ENCODE measurements at regions not wholly inside any gene's neighbourhood (a gene's known extent, or its start where the extent isn't known, plus 50 kb on each side); places are given as distances from the start of the nearest gene placed in this dataset.

DNA sequence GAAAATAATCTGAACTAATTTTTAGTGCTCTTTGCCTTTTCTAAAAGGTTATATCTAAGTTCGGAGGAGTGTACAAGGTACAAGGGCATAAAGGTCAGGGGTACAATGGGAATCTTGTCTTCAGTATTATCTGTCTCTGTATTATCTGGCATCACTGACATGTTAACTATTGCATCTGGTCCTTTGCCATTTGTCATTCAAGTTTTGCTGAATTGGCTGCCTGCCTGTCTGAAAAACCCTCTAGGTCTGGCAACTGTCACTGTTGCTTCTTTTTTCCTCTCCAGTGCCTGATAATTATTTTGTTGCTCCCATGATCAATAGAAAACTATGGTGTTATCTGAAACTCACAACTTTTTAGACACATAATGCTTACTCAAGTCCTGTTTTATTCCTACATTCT lies 112.5 kb upstream of the STK26 start:
- no peaks in the 10 kb centered on the region for H3K36me3 Mint-ChIP-seq (ENCODE audit: insufficient read depth in 2 of 2)
- DNase-seq (no peak), ATAC-seq (replicated peaks in 1 of 2) (no peak)
- H3K4me1 Mint-ChIP-seq (ENCODE audit: low read depth): no peaks in the 10 kb centered on the region
- no peak overlapping the region for H3K4me3 Mint-ChIP-seq
- no peaks in the 10 kb centered on the region for H3K9me3 Mint-ChIP-seq
- no peak overlapping the region for H3K27ac Mint-ChIP-seq
- H3K27me3 Mint-ChIP-seq (ENCODE audit: low read depth): peaks cover 36% of the 10 kb centered on the region

DNA sequence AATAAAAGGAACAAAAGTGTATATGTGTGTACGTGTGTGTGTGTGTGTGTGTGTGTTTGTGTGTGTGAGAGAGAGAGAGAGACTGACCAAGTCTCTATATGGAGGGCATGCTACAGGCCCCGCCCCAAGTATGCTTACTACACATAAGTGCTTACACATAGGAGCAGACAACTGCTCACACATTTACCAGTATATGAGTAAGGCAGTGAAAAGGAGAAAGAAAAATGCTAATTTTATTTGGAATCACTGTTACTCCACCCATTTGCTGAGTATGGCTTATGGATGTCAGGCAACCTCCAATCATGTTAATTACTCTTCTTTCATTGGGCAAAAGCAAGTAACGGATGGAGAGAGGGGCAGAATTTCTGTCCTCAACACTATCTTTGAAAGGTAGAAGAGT lies 107.6 kb upstream of the STK26 start:
- DNase-seq: no peak
- H3K36me3 Mint-ChIP-seq (ENCODE audit: insufficient read depth in 2 of 2): peaks cover 0 to 2% of the 10 kb centered on the region in 2 donors

DNA sequence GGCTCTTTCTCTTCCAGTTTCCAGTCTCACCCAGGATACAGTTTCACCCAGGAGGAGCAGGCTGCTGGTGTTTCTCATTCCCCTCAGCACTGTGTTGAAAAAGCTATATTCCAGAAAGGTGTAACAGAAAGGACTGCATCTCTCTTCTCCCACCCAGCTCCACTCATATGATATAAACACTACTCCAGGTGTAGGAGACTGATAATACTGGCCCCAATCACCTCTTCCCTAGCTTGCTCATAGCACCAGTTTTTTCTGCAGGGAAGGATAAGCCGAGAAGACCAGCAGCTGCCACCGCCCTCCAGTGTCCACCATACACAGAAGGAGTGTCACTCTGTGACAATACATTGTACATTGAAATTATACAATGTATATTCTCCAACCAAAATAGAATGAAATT lies 105.5 kb upstream of the STK26 start:
- no peak overlapping the region for H3K27ac Mint-ChIP-seq
- no peaks in the 10 kb centered on the region for H3K9me3 Mint-ChIP-seq
- H3K4me3 Mint-ChIP-seq: no peak overlapping the region
- ATAC-seq (replicated peaks in 1 of 2) (no peak), DNase-seq (no peak)
- H3K4me1 Mint-ChIP-seq (ENCODE audit: low read depth): no peaks in the 10 kb centered on the region
- H3K27me3 Mint-ChIP-seq (ENCODE audit: low read depth): peaks cover 57% of the 10 kb centered on the region
- peaks cover 0 to 2% of the 10 kb centered on the region in 2 donors for H3K36me3 Mint-ChIP-seq (ENCODE audit: insufficient read depth in 2 of 2)

More for the DNA sequence above, 107.6 kb upstream of the STK26 start:
- no peak overlapping the region for H3K4me3 Mint-ChIP-seq
- H3K4me1 Mint-ChIP-seq (ENCODE audit: low read depth): no peaks in the 10 kb centered on the region
- no peak overlapping the region for H3K27ac Mint-ChIP-seq
- peaks cover 54% of the 10 kb centered on the region for H3K27me3 Mint-ChIP-seq (ENCODE audit: low read depth)
- no peaks in the 10 kb centered on the region for H3K9me3 Mint-ChIP-seq
- no peak for ATAC-seq (replicated peaks in 1 of 2)

DNA sequence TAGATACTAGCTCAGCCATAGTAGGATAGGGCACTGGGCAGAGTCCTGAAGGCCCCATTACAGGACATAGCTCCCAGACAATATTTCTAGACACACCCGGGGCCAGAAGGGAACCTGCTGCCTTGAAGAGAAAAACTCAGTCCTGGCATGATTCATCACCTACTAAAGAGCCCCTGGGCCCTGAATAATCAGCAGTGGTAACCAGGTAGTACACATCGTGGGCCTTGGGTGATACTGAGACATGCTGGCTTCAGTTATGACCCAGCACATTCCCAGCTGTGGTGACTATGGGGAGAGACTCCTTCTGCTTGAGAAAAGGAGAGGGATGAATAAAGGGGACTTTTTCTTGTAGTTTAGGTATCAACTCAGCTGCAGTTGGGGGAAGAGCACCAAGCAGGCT lies 104.3 kb upstream of the STK26 start:
- Mint-ChIP-seq H3K4me1 (ENCODE audit: low read depth) (no peaks in the 10 kb centered on the region), H3K36me3 (ENCODE audit: insufficient read depth in 2 of 2) (peaks cover 0 to 2% of the 10 kb centered on the region in 2 donors), H3K9me3 (no peaks in the 10 kb centered on the region), H3K27ac (no peak overlapping the region), H3K27me3 (ENCODE audit: low read depth) (peaks cover 59% of the 10 kb centered on the region), H3K4me3 (no peak overlapping the region)
- peak in 1 of 2 donors; percentile 65 for ATAC-seq (replicated peaks in 1 of 2)
- no peak for DNase-seq

DNA sequence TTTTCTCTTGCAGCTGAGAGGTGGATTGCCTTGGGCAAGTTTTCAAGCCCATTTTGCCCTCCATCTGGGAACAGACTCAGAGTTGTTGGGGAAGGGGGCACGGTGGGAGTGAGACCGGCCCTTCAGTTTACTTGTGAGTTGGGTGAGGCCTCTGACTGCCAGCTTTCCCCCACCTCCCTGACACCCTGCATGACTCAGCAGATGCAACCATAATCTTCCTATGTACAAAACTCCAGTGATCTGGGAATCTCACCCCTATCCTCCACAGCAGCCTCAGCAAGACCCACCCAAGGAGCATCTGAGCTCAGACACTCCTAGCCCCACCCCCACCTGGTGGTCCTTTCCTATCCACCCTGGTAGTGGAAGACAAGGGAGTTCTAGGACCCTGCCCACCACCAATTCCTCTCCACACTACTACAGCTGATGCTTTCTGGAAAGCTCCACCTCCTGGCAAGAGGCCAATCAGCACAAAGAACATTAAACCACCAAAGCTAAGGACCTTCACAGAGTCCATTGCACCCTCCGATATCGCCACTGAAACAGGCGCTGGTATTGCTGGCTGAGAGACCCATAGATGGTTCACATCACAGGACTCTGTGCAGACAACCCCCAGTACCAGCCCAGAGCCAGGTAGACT lies 99.4 kb upstream of the STK26 start:
- Mint-ChIP-seq H3K4me3 (no peak overlapping the region), H3K36me3 (ENCODE audit: insufficient read depth in 2 of 2) (peaks cover 2 to 3% of the 10 kb centered on the region in 2 donors), H3K27me3 (ENCODE audit: low read depth) (peaks cover 61% of the 10 kb centered on the region), H3K9me3 (no peaks in the 10 kb centered on the region), H3K27ac (no peak overlapping the region), H3K4me1 (ENCODE audit: low read depth) (no peaks in the 10 kb centered on the region)
- DNase-seq (no peak), ATAC-seq (replicated peaks in 1 of 2) (no peak)

DNA sequence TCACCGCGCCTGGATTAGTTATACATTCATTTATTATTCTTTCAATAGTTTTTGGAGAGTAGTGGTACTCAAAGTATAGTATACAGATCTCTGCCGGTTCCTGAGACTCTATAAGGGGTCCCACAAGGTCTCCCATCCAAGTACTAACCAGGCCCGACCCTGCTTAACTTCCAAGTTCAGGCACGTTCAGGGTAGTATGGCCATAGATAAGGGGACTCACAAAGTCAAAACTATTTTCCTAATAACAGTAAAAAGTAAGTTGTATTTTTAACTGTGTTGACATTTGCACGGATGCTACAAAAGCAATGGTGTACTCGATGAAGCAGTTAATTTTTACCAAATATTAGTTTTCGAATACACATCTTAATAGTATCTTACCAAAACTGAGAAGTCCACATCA lies 84.4 kb upstream of the STK26 start:
- H3K4me1 Mint-ChIP-seq (ENCODE audit: low read depth): no peaks in the 10 kb centered on the region
- ATAC-seq (replicated peaks in 1 of 2) (no peak), DNase-seq (no peak)
- H3K4me3 Mint-ChIP-seq: no peak overlapping the region
- peaks cover 51% of the 10 kb centered on the region for H3K27me3 Mint-ChIP-seq (ENCODE audit: low read depth)
- H3K27ac Mint-ChIP-seq: no peak overlapping the region
- H3K9me3 Mint-ChIP-seq: no peaks in the 10 kb centered on the region
- no peaks in the 10 kb centered on the region for H3K36me3 Mint-ChIP-seq (ENCODE audit: insufficient read depth in 2 of 2)

DNA sequence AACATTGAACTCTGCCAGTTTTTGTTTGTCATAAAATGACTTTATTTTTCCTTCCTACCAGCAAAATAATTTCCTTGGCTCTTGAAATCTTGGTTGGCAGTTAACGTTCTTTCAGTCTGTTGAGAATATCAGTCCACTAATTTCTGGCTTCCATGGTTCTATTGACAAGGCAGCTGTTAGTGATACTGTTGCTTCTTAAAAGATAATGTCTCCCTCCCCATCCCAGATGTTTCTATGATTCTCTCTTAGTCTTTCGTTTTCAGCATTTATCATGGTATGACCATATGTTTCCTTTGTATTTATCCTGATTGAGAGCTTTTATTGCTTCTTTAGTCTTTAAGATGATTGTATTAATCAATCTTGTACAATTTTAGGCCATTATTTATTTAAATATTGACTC lies 81.1 kb upstream of the STK26 start:
- DNase-seq (no peak), ATAC-seq (replicated peaks in 1 of 2) (no peak)
- Mint-ChIP-seq H3K4me3 (no peak overlapping the region), H3K4me1 (ENCODE audit: low read depth) (peaks cover 16% of the 10 kb centered on the region), H3K27me3 (ENCODE audit: low read depth) (peaks cover 48% of the 10 kb centered on the region), H3K27ac (no peak overlapping the region), H3K36me3 (ENCODE audit: insufficient read depth in 2 of 2) (no peaks in the 10 kb centered on the region), H3K9me3 (no peaks in the 10 kb centered on the region)

DNA sequence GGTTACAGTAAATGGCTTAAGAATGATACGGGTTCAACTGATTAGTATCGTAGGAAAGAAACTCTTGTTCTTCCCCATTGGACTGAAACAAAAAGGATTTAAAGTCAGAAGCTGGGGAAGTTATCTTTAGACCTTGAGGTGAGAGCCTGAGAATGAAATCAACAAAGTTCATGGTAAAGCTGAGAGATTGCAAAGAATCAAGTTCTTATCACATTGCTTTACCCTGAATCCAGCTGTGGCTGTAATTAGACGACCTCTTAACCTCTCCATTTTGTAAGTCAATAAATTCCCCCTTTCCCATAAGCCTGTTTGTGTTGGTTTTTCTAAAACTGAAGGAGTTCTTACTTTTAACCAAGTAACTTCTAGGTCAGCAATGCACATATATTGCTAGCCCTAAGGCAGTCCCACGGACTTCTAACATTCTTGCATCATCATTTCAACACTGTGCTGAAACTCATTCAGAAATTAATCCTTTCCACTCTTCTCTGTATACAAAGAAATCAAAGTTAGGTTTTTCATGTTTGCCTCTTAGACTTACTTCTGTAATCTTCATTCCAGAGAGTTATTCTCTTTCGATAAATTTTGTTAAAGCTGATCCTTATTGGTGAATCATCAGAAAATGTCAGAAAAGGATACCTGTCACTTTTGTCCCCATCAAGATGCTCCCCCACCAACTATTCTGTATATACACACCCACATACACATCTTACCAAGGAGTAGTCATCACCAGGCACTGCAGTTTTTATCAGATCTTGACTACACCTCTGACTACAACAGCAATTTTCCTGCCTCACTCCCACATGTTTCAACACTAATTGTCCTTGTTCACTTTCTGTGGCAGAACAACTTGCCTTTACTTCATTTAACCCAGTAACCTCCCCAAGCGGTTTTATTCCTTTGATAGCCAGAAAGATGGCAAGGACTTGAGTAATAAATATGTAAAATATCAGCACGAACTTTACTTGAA lies 77.9 kb upstream of the STK26 start:
- H3K9me3 Mint-ChIP-seq: no peaks in the 10 kb centered on the region
- peaks cover 16% of the 10 kb centered on the region for H3K4me1 Mint-ChIP-seq (ENCODE audit: low read depth)
- no peaks in the 10 kb centered on the region for H3K36me3 Mint-ChIP-seq (ENCODE audit: insufficient read depth in 2 of 2)
- peak overlapping the region; percentile 7 for H3K27ac Mint-ChIP-seq
- H3K4me3 Mint-ChIP-seq: peak overlapping the region; percentile 16 to 46
- no peak for DNase-seq
- H3K27me3 Mint-ChIP-seq (ENCODE audit: low read depth): peaks cover 36% of the 10 kb centered on the region
- ATAC-seq (replicated peaks in 1 of 2): peak; percentile 75 to 80

DNA sequence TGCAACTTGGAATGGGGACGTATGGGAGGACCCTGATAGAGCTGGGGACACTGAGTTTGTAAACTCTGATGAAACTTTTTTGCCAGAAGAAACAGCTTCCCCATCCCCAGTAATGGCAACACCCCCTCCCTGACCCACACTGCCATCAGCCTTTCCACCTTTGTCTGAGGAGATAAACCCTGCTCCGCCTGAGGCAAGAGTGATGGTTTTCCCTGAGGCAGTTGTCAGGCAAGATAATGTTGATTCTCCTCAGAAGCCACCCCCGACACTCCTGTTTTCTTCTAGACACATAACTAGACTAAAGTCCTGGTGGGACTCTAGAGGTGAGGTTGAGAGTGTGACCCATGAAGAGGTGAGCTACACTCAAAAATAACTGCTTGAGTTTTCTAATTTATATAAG lies 71.9 kb upstream of the STK26 start:
- Mint-ChIP-seq H3K36me3 (ENCODE audit: insufficient read depth in 2 of 2) (peaks cover 0 to 4% of the 10 kb centered on the region in 2 donors), H3K4me1 (ENCODE audit: low read depth) (peaks cover 14% of the 10 kb centered on the region), H3K9me3 (peaks cover 0 to 3% of the 10 kb centered on the region in 2 donors), H3K27me3 (ENCODE audit: low read depth) (peaks cover 20% of the 10 kb centered on the region), H3K27ac (no peak overlapping the region), H3K4me3 (no peak overlapping the region)
- no peak for DNase-seq
- ATAC-seq (replicated peaks in 1 of 2): no peak

DNA sequence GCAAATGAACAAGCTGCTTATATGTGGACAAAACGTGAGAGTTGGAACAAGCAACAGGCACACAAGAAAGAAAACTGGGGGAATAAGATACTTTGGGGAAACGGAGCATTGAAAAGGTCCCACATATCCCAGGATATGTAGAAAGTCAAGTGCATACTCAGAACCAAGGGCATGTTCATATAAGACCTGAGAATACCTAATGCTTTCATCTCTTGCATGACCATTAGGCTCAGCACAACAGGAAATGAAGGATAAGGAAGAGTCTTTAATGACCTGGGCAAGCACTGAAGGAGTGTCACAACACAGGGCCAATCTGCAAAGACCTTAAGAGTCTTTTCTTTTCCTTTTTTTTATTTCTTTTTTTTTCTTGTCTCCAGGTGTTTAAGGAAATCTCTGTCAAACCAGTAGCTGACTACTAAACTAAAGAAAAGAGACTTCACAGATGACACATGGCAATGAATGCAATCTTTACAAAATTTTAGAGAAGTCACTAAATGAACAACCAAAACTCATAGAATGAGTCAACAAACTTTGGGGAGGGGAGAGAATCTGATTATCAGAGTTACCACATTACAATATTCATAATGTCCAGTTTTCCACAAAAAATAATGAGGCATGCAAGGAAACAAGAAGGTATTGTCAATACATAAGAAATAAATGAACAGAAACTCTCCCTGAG lies 67.9 kb upstream of the STK26 start:
- peak; percentile 50 for ATAC-seq (replicated peaks in 1 of 2)
- peaks cover 0 to 4% of the 10 kb centered on the region in 2 donors for H3K36me3 Mint-ChIP-seq (ENCODE audit: insufficient read depth in 2 of 2)

DNA sequence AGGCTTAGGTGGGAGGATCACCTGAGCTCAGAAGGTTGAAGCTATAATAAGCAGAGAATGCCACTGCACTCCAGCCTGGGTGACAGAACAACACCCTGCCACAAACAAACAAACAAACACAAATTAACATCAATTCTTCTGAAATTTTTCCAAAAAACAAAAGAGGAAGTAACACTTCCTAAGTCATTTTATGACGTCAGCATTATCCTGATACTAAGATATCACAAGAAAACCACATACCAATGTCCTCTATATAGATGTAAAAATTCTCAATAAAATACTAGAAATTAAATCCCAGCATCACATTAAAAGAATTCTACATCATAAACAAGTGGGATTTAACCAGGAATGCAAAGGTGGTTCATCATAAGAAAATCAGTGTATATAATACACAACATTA lies 64.4 kb upstream of the STK26 start:
- no peak for DNase-seq
- Mint-ChIP-seq H3K4me3 (no peak overlapping the region), H3K4me1 (ENCODE audit: low read depth) (peaks cover 12% of the 10 kb centered on the region), H3K27me3 (ENCODE audit: low read depth) (peaks cover 51% of the 10 kb centered on the region), H3K36me3 (ENCODE audit: insufficient read depth in 2 of 2) (peaks cover 2 to 13% of the 10 kb centered on the region in 2 donors), H3K9me3 (peaks cover 4 to 5% of the 10 kb centered on the region in 2 donors), H3K27ac (no peak overlapping the region)
- no peak for ATAC-seq (replicated peaks in 1 of 2)

More for the DNA sequence above, 67.9 kb upstream of the STK26 start:
- Mint-ChIP-seq H3K9me3 (peaks cover 0 to 3% of the 10 kb centered on the region in 2 donors), H3K27me3 (ENCODE audit: low read depth) (peaks cover 25% of the 10 kb centered on the region), H3K4me3 (no peak overlapping the region), H3K27ac (no peak overlapping the region), H3K4me1 (ENCODE audit: low read depth) (peaks cover 12% of the 10 kb centered on the region)
- no peak for DNase-seq

DNA sequence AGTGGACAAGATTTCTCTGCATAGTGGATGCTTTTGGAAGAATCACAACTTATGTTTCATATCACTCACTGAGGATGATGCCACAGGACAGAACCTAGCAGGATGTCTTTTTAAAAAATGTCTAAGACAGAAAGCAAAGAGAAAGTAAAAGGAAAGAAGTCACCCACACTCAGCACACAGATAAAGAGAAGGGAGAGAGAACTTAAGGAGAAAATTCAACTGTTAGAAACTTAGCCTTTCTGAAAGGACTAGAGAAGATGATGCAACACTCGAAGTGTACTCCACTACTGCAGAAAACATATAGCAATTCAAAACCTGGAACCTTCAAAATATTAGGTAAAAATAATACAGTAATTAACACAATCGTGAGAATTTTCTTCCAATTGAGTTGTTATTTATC lies 52.8 kb upstream of the STK26 start:
- H3K36me3 Mint-ChIP-seq (ENCODE audit: insufficient read depth in 2 of 2): no peaks in the 10 kb centered on the region
- peak overlapping the region; percentile 36 for H3K27ac Mint-ChIP-seq
- peak overlapping the region; percentile 36 to 67 for H3K4me3 Mint-ChIP-seq
- peaks cover 7% of the 10 kb centered on the region for H3K27me3 Mint-ChIP-seq (ENCODE audit: low read depth)
- H3K9me3 Mint-ChIP-seq: no peaks in the 10 kb centered on the region
- DNase-seq: no peak
- no peaks in the 10 kb centered on the region for H3K4me1 Mint-ChIP-seq (ENCODE audit: low read depth)
- ATAC-seq (replicated peaks in 1 of 2): no peak
